HCT116 (cell line): ENCODE measurements at regions not wholly inside any gene's neighbourhood (a gene's known extent, or its start where the extent isn't known, plus 50 kb on each side); places are given as distances from the start of the nearest gene placed in this dataset.

Experiments used
- ATF3 ChIP-seq: IDR thresholded peaks from 2 replicates; pipeline ENCODE4 v1.6.1; 2012
- CTCF ChIP-seq, 3 experiments: fragments of 200-600 bp in 1 of 3; sonication (generic) in 1 of 3; IDR thresholded peaks in 2 of 3; conservative IDR thresholded peaks in 1 of 3; 2 replicates each; pipeline ENCODE4 v1.5.1; 2012 to 2017; ENCODE audit warnings: low read depth in 2 of 3, low read length in 2 of 3, antibody characterized with exemption in 1 of 3, borderline replicate concordance in 1 of 3, control low read depth in 1 of 3, mild to moderate bottlenecking in 1 of 3, mixed read lengths in 1 of 3, mixed run types in 1 of 3, moderate library complexity in 1 of 3; ENCODE audit not compliant: insufficient read depth in 1 of 3
- EZH2phosphoT487 ChIP-seq: fragments of 200-600 bp; IDR thresholded peaks from 2 replicates; pipeline ENCODE4 v1.6.1; 2018; ENCODE audit warnings: antibody characterized with exemption, borderline replicate concordance
- FOSL1 ChIP-seq: IDR thresholded peaks from 2 replicates; pipeline ENCODE4 v1.6.1; 2012; ENCODE audit warnings: low read depth
- JUND ChIP-seq: IDR thresholded peaks from 2 replicates; pipeline ENCODE4 v1.6.1; 2012
- POLR2A ChIP-seq: IDR thresholded peaks from 2 replicates; pipeline ENCODE4 v1.7.0; 2011; ENCODE audit warnings: borderline replicate concordance; ENCODE audit not compliant: insufficient read depth, insufficient read length; ENCODE audit errors: extremely low read depth
- POLR2AphosphoS5 ChIP-seq: IDR thresholded peaks from 2 replicates; pipeline ENCODE4 v1.6.1; 2011; ENCODE audit warnings: mild to moderate bottlenecking, low read depth, low read length, moderate library complexity
- RAD21 ChIP-seq: IDR thresholded peaks from 2 replicates; pipeline ENCODE4 v1.6.1; 2012; ENCODE audit warnings: low read depth, mild to moderate bottlenecking
- YY1 ChIP-seq: IDR thresholded peaks from 2 replicates; pipeline ENCODE4 v1.6.1; 2011; ENCODE audit warnings: low read length, low read depth, moderate library complexity, mild to moderate bottlenecking; ENCODE audit not compliant: insufficient replicate concordance; ENCODE audit errors: extremely low read depth
- TF ChIP-seq, protein P1 (sequence below): IDR thresholded peaks from 2 replicates; pipeline ENCODE4 v1.6.1; 2011; ENCODE audit warnings: mild to moderate bottlenecking, low read length, moderate library complexity; ENCODE audit not compliant: insufficient replicate concordance; ENCODE audit errors: extremely low read depth

DNA sequence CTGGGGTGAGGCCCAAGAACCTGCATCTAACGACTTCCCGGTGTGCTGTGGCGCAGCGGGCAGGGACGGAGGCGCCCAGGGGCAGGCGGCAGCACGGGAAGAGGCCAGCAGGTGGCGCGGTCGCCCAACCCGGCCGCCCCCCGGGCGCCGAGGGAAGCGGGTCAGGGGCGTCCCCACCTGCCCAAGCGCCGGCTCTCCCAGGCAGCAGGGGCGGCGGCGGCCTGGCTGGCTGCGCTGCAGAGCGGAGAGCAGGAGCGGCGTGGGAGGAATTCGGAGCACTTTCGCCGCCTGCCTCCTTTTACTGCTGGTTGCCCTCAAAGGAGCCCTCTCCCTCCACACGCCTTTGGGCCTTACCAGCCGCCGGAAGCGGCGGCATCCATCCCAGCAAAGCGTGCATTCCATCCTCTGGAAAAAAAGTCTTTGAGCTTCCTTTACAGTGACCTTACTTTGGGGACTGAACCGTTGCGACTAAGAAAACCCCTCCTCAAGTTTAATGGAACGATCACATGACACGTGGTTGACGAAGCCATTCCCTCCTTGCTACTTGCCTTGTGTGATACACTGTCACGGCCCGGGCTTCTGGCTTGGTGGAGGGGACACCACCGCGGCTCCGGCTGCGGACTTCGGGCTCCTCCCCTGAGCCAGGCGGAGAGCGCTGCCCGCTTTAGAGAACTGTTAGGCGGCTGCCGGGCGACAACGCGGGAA, 106.8 kb upstream of the CLMP start:
- peak; percentile 53 to 89 (median 76); a peak in 5 of 6 replicates for TF ChIP-seq CTCF (IDR thresholded peaks at IDR 0.05 in 2 of 3, conservative IDR thresholded peaks at IDR 0.05 in 1 of 3; ENCODE audit: borderline replicate concordance in 1 of 3, insufficient read depth in 1 of 3, low read depth in 2 of 3, low read length in 2 of 3)
- TF ChIP-seq POLR2A, result no peak
- TF ChIP-seq POLR2AphosphoS5, result no peak
- no peak for TF ChIP-seq ATF3
- TF ChIP-seq FOSL1, result no peak
- TF ChIP-seq YY1, result no peak
- TF ChIP-seq, protein P1, sequence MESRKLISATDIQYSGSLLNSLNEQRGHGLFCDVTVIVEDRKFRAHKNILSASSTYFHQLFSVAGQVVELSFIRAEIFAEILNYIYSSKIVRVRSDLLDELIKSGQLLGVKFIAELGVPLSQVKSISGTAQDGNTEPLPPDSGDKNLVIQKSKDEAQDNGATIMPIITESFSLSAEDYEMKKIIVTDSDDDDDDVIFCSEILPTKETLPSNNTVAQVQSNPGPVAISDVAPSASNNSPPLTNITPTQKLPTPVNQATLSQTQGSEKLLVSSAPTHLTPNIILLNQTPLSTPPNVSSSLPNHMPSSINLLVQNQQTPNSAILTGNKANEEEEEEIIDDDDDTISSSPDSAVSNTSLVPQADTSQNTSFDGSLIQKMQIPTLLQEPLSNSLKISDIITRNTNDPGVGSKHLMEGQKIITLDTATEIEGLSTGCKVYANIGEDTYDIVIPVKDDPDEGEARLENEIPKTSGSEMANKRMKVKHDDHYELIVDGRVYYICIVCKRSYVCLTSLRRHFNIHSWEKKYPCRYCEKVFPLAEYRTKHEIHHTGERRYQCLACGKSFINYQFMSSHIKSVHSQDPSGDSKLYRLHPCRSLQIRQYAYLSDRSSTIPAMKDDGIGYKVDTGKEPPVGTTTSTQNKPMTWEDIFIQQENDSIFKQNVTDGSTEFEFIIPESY, result no peak
- no peak for TF ChIP-seq EZH2phosphoT487
- peak; percentile 76 for TF ChIP-seq RAD21
- TF ChIP-seq JUND, result no peak
